ENCODE measurements at regions not wholly inside any gene's neighbourhood (a gene's known extent, or its start where the extent isn't known, plus 50 kb on each side); places are given as distances from the start of the nearest gene placed in this dataset.
A peak's percentile ranks its signal among the peaks of the same experiment; 100 is the strongest.

DNA sequence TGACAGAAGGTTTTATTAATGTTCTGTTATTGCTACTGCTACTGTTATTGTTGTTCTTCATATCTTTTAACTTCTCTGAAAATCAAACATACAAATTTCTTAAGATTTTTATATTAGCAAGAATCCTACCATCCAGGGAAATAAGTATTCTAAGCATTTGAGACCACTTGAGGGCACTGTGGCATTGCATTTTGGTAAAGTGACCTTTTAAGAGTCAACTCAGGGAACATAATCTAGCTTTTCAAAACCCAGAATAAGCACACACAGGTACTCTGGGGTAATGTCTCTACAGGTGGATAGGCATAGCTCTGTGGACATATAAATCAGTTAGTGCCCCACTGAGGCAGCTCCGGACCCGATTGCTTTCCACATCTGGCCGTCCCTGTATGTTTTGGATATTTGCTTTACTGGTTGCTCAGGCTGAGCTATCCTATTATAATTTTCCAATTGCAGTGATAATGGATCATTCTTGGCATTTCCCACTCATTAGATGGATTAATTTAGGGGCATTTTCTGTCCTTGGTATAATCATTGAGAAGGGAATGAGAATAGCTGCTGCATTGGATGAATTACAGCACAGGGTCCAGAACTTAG, 1425.1 kb upstream of the CDH8 start:
- TF ChIP-seq CTCF (IDR thresholded peaks at IDR 0.05; ENCODE audit: low read depth, low read length) (peak; percentile 34), POLR2A (IDR thresholded peaks at IDR 0.05; ENCODE audit: extremely low read depth, insufficient read length) (no peak)
